GM12878 (cell line): ENCODE measurements at regions not wholly inside any gene's neighbourhood (a gene's known extent, or its start where the extent isn't known, plus 50 kb on each side); places are given as distances from the start of the nearest gene placed in this dataset.

Experiments
- ATAC-seq: fragments of 200-7000 bp; cut with Tn5 transposase; 3 replicates; pipeline ENCODE4 v1.9.1; 2020; ENCODE audit warnings: mild to moderate bottlenecking, moderate library complexity
- BruUV-seq: library from RNA; stranded (reverse); fragments of 400-500 nt; replicated peaks from 2 replicates; lab custom pipeline; 2021; lab: Mats Ljungman, UMichigan
- CTCF ChIA-PET: fragments of 300-600 bp; sonication (Branson Sonifier 250); formaldehyde crosslinking; extraction: SDS; loops from one replicate; lab custom pipeline; 2021; ENCODE audit warnings: inconsistent platforms; lab: Yijun Ruan, JAX
- POLR2A ChIA-PET: fragments of 350-600 bp; formaldehyde crosslinking; extraction: SDS; loops from one replicate; lab custom pipeline; 2021; ENCODE audit warnings: inconsistent platforms; lab: Charles Lee
- RAD21 ChIA-PET: fragments of 300-600 bp; sonication (Branson Sonifier 250); formaldehyde crosslinking; loops from one replicate; lab custom pipeline; 2023; ENCODE audit warnings: antibody characterized with exemption; ENCODE audit not compliant: unreplicated experiment; lab: Charles Lee
- SMC1A ChIA-PET: fragments of 300-600 bp; sonication (Branson Sonifier 250); formaldehyde crosslinking; loops from one replicate; lab custom pipeline; 2023; ENCODE audit not compliant: unreplicated experiment, uncharacterized antibody; lab: Charles Lee
- DNase-seq: peaks from one replicate; pipeline ENCODE4 v3.0.0-alpha.2; 2011; ENCODE audit warnings: low read depth, low spot score
- FAIRE-seq: peaks from 3 replicates; lab custom pipeline; 2011; peaks lifted over from hg19 to GRCh38; lab: Jason Lieb, UNC
- H2AFZ ChIP-seq: 2 replicates; pipeline ENCODE4 v1.6.0; 2011; ENCODE audit warnings: low read depth, low read length, control low read depth; ENCODE audit not compliant: control insufficient read depth
- H3K27ac ChIP-seq: 2 replicates; pipeline ENCODE4 v1.5.1; 2011; ENCODE audit warnings: control low read depth; ENCODE audit not compliant: control insufficient read depth, insufficient read depth
- H3K27me3 ChIP-seq, 2 experiments: replicated peaks in 1 of 2; 2 replicates each; pipeline versions ENCODE4 v1.6.0 to v1.6.1; 2011; ENCODE audit warnings: low read length in 1 of 2; ENCODE audit not compliant: control insufficient read depth in 2 of 2, insufficient read depth in 2 of 2
- H3K36me3 ChIP-seq, 2 experiments: 2 replicates each; pipeline ENCODE4 v1.5.1; 2011; ENCODE audit warnings: low read length in 1 of 2; ENCODE audit not compliant: control insufficient read depth in 2 of 2, insufficient read depth in 2 of 2
- H3K4me1 ChIP-seq: 2 replicates; pipeline ENCODE4 v1.6.1; 2011; ENCODE audit warnings: mild to moderate bottlenecking, low read length, moderate library complexity, mixed read lengths; ENCODE audit not compliant: control insufficient read depth, insufficient read depth
- H3K4me2 ChIP-seq: 2 replicates; pipeline ENCODE4 v1.6.0; 2011; ENCODE audit warnings: control low read depth; ENCODE audit not compliant: control insufficient read depth, insufficient read depth
- H3K4me3 ChIP-seq: fragments of 200-600 bp; sonication (generic); 2 replicates; pipeline ENCODE4 v1.5.1; 2016
- H3K79me2 ChIP-seq: 2 replicates; pipeline ENCODE4 v1.6.0; 2011; ENCODE audit warnings: low read length; ENCODE audit not compliant: control insufficient read depth, insufficient read depth
- H3K9ac ChIP-seq: 2 replicates; pipeline ENCODE4 v1.8.0; 2011; ENCODE audit warnings: low read length, control low read depth, mixed read lengths; ENCODE audit not compliant: control insufficient read depth, insufficient read depth
- H3K9me3 ChIP-seq: replicated peaks from 3 replicates; pipeline ENCODE4 v1.5.1; 2011; ENCODE audit warnings: mild to moderate bottlenecking, low read length; ENCODE audit not compliant: control insufficient read depth, insufficient read depth
- H4K20me1 ChIP-seq: 2 replicates; pipeline ENCODE4 v1.6.0; 2011; ENCODE audit not compliant: control insufficient read depth, insufficient read depth
- ATF7 ChIP-seq: fragments of 450-650 bp; IDR thresholded peaks from 2 replicates; pipeline ENCODE4 v1.6.1; 2016; ENCODE audit warnings: low read depth, mild to moderate bottlenecking
- DPF2 ChIP-seq: fragments of 450-650 bp; IDR thresholded peaks from 2 replicates; pipeline ENCODE4 v1.6.1; 2017; ENCODE audit warnings: mild to moderate bottlenecking
- EGR1 ChIP-seq, 2 experiments: IDR thresholded peaks; 1 replicate in 1 of 2; 2 replicates in 1 of 2; pipeline ENCODE4 v1.6.1; 2011 to 2012; ENCODE audit warnings: low read depth in 2 of 2, low read length in 2 of 2, borderline replicate concordance in 1 of 2, mild to moderate bottlenecking in 1 of 2, moderate library complexity in 1 of 2
- FOXK2 ChIP-seq: fragments of 450-650 bp; IDR thresholded peaks from 2 replicates; pipeline ENCODE4 v1.6.1; 2017; ENCODE audit warnings: mild to moderate bottlenecking, moderate library complexity
- GATAD2B ChIP-seq: fragments of 450-650 bp; conservative IDR thresholded peaks from 2 replicates; pipeline ENCODE4 v1.6.1; 2017; ENCODE audit warnings: low read depth, mild to moderate bottlenecking, moderate library complexity
- HDAC2 ChIP-seq: fragments of 200-600 bp; sonication (generic); IDR thresholded peaks from 2 replicates; pipeline ENCODE4 v1.6.1; 2017
- NR2C2 ChIP-seq: IDR thresholded peaks from 2 replicates; pipeline ENCODE4 v1.6.1; 2011; ENCODE audit warnings: borderline replicate concordance, low read depth; ENCODE audit not compliant: control insufficient read depth, insufficient read length
- NR2F1 ChIP-seq: fragments of 450-650 bp; conservative IDR thresholded peaks from 2 replicates; pipeline ENCODE4 v1.6.1; 2017; ENCODE audit warnings: mild to moderate bottlenecking
- RBBP5 ChIP-seq: fragments of 200-600 bp; sonication (generic); conservative IDR thresholded peaks from 2 replicates; pipeline ENCODE4 v1.6.1; 2016
- RELA ChIP-seq: fragments of 450-650 bp; IDR thresholded peaks from 2 replicates; pipeline ENCODE4 v1.8.0; 2014; ENCODE audit warnings: borderline replicate concordance; ENCODE audit not compliant: partially characterized antibody
- TARDBP ChIP-seq: IDR thresholded peaks from 2 replicates; pipeline ENCODE4 v1.6.1; 2016; ENCODE audit warnings: borderline replicate concordance
- WGBS: methylation state at CpG from one replicate; pipeline ENCODE4 v1.1.6; 2016; ENCODE audit warnings: low lambda C conversion rate; ENCODE audit not compliant: insufficient replicate concordance, insufficient coverage; ENCODE audit errors: missing lambda C conversion rate; 5-methylcytosine and 5-hydroxymethylcytosine counted together
- in situ Hi-C: fragments of 300-500 bp; cut with MboI; formaldehyde crosslinking; loops from 9 replicates; pipeline ENCODE4 v1.14.3; 2018; ENCODE audit warnings: mixed read lengths
- intact Hi-C: fragments of 100-400 bp; cut with micrococcal nuclease; formaldehyde crosslinking; loops from one replicate; pipeline ENCODE4 v1.14.2; 2022; ENCODE audit not compliant: unreplicated experiment
- TF ChIP-seq, protein P1 (sequence below): IDR thresholded peaks from 2 replicates; pipeline ENCODE4 v1.6.1; 2011; ENCODE audit warnings: low read depth, mild to moderate bottlenecking, low read length, moderate library complexity, borderline replicate concordance; ENCODE audit errors: extremely low read depth
- TF ChIP-seq, protein P2 (sequence below): fragments of 450-650 bp; IDR thresholded peaks from 2 replicates; pipeline ENCODE4 v1.6.1; 2018; ENCODE audit warnings: borderline replicate concordance, mild to moderate bottlenecking; ENCODE audit not compliant: partially characterized antibody
- TF ChIP-seq, protein P3 (sequence below): fragments of 150-350 bp; IDR thresholded peaks from 2 replicates; pipeline ENCODE4 v1.6.1; 2014; ENCODE audit warnings: mild to moderate bottlenecking, low read depth, low read length

DNA sequence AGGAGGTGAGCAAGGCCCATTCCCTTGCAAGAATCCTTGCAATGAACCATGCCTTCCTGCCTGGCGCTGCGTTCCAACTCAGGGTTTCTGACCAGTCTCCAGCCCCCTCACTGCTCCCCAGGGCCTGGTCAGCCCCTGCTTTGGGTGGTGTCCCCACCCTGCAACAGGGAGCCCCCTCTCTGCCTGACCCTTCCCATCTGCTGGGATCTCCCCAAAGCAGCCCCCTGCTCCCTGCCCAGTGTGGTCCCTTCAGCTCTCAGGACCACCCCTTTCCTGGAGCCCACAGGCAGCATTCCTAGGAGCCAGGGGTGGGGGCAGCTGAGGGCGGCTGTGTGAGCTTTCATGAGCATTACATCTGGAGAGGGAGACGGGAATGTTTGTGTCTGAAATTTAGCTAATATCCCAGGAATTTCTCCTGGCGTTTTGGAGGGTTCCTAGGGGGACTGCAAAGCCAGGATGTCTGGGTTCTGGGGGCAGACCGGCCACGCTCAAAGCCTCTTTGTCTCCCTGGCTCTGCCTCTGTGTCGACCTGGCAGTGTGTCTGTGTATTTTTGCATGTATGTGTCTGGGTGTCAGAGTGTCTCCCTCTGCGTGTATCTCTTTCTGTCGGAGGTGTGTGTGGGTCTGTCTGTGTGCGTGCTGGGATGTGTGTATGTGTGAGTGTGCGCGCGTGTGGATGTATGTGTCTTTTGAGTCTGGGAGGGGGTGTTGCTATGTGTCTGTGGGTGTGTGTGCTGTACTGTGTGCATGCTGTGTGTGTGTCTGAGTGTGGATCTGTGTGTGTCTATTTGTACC, 300.5 kb upstream of the ZMIZ1 start:
- Histone ChIP-seq H4K20me1 (no peaks in the 10 kb centered on the region), H3K27ac (no peak overlapping the region), H3K4me3 (no peak overlapping the region), H3K79me2 (no peaks in the 10 kb centered on the region), H3K36me3 (no peaks in the 10 kb centered on the region), H3K4me2 (no peak overlapping the region), H2AFZ (no peak overlapping the region), H3K27me3 (peaks cover 0 to 2% of the 10 kb centered on the region in 2 experiments; a peak in 2 of 4 replicates), H3K9me3 (no peaks in the 10 kb centered on the region), H3K4me1 (peaks cover 10% of the 10 kb centered on the region), H3K9ac (no peak overlapping the region)
- FAIRE-seq, result no peak
- ChIA-PET POLR2A (no interaction called here), RAD21 (no interaction called here), CTCF (no interaction called here), SMC1A (no interaction called here)
- TF ChIP-seq, protein P1, sequence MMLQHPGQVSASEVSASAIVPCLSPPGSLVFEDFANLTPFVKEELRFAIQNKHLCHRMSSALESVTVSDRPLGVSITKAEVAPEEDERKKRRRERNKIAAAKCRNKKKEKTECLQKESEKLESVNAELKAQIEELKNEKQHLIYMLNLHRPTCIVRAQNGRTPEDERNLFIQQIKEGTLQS, result no peak
- TF ChIP-seq, protein P2, sequence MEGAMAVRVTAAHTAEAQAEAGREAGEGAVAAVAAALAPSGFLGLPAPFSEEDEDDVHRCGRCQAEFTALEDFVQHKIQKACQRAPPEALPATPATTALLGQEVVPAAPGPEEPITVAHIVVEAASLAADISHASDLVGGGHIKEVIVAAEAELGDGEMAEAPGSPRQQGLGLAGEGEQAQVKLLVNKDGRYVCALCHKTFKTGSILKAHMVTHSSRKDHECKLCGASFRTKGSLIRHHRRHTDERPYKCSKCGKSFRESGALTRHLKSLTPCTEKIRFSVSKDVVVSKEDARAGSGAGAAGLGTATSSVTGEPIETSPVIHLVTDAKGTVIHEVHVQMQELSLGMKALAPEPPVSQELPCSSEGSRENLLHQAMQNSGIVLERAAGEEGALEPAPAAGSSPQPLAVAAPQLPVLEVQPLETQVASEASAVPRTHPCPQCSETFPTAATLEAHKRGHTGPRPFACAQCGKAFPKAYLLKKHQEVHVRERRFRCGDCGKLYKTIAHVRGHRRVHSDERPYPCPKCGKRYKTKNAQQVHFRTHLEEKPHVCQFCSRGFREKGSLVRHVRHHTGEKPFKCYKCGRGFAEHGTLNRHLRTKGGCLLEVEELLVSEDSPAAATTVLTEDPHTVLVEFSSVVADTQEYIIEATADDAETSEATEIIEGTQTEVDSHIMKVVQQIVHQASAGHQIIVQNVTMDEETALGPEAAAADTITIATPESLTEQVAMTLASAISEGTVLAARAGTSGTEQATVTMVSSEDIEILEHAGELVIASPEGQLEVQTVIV, result no peak
- no peak for TF ChIP-seq GATAD2B
- no peak for TF ChIP-seq FOXK2
- TF ChIP-seq, protein P3, sequence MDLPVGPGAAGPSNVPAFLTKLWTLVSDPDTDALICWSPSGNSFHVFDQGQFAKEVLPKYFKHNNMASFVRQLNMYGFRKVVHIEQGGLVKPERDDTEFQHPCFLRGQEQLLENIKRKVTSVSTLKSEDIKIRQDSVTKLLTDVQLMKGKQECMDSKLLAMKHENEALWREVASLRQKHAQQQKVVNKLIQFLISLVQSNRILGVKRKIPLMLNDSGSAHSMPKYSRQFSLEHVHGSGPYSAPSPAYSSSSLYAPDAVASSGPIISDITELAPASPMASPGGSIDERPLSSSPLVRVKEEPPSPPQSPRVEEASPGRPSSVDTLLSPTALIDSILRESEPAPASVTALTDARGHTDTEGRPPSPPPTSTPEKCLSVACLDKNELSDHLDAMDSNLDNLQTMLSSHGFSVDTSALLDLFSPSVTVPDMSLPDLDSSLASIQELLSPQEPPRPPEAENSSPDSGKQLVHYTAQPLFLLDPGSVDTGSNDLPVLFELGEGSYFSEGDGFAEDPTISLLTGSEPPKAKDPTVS, result no peak
- TF ChIP-seq EGR1 (IDR thresholded peaks at IDR 0.05; ENCODE audit: borderline replicate concordance in 1 of 2, low read depth in 2 of 2, low read length in 2 of 2), result no peak
- TF ChIP-seq HDAC2, result no peak
- TF ChIP-seq RELA, result no peak
- no peak for TF ChIP-seq TARDBP
- no peak for TF ChIP-seq NR2F1
- no peak for TF ChIP-seq ATF7
- TF ChIP-seq RBBP5, result no peak
- no peak for TF ChIP-seq DPF2
- TF ChIP-seq NR2C2, result no peak
- in situ Hi-C loops, result no loop called here
- DNase-seq, result no peak
- intact Hi-C loops, result no loop called here
- WGBS, result 50% methylated on average over 14 of the region's 14 CpGs
- BruUV-seq, result no TSS peak
- ATAC-seq, result no peak
